AG09309 (cell line): ENCODE measurements at regions not wholly inside any gene's neighbourhood (a gene's known extent, or its start where the extent isn't known, plus 50 kb on each side); places are given as distances from the start of the nearest gene placed in this dataset.
"Not testable (repeated sequence)": the region's sequence is repeated elsewhere in the genome, so short reads cannot be mapped to it uniquely, and the experiment has no call there.

Experiments used
- DNase-seq: peaks from one replicate; pipeline ENCODE4 v3.0.0-alpha.2; 2010; ENCODE audit warnings: low read depth
- H3K4me3 ChIP-seq: 2 replicates; pipeline ENCODE4 v1.5.1; 2011; ENCODE audit warnings: mild to moderate bottlenecking, low read depth, low read length, moderate library complexity; ENCODE audit not compliant: control insufficient read depth
- CTCF ChIP-seq: IDR thresholded peaks from 2 replicates; pipeline ENCODE4 v1.5.1; 2011; ENCODE audit warnings: mild to moderate bottlenecking, low read depth, low read length, inconsistent platforms; ENCODE audit not compliant: insufficient read depth, control insufficient read depth; ENCODE audit errors: missing control alignments

- TF ChIP-seq CTCF = no peak
- H3K4me3 ChIP-seq = no peak overlapping the region
- DNase-seq = no peak
Measured at GRCh38 chr10:53490553-53490952, 718.0 kb upstream of the MBL2 start.

GRCh38 chr10:53489335-53490182 lies 717.0 kb upstream of the MBL2 start:
- no peak for TF ChIP-seq CTCF
- DNase-seq = no peak
- no peak overlapping the region for H3K4me3 ChIP-seq

- no peak overlapping the region for H3K4me3 ChIP-seq
- no peak for TF ChIP-seq CTCF
- no peak for DNase-seq
Measured at GRCh38 chr10:53487019-53487983, 714.7 kb upstream of the MBL2 start.

GRCh38 chr10:53485422-53485821 lies 712.8 kb upstream of the MBL2 start:
- not testable (repeated sequence) for DNase-seq

GRCh38 chr10:53479365-53479764 lies 706.8 kb upstream of the MBL2 start:
- TF ChIP-seq CTCF = no peak
- no peak for DNase-seq
- H3K4me3 ChIP-seq = no peak overlapping the region

More at GRCh38 chr10:53485422-53485821, 712.8 kb upstream of the MBL2 start:
- not testable (repeated sequence) for H3K4me3 ChIP-seq

GRCh38 chr10:53477313-53477675 lies 704.7 kb upstream of the MBL2 start:
- DNase-seq = no peak
- H3K4me3 ChIP-seq = no peak overlapping the region
- TF ChIP-seq CTCF = no peak

GRCh38 chr10:53476650-53477312 lies 704.2 kb upstream of the MBL2 start:
- no peak for DNase-seq
- no peak for TF ChIP-seq CTCF
- no peak overlapping the region for H3K4me3 ChIP-seq
